Endothelial cell of umbilical vein (primary cell): ENCODE measurements at regions not wholly inside any gene's neighbourhood (a gene's known extent, or its start where the extent isn't known, plus 50 kb on each side); places are given as distances from the start of the nearest gene placed in this dataset.

Experiments
- BruUV-seq: library from RNA; stranded (reverse); fragments of 400-500 nt; replicated peaks from 2 replicates; lab custom pipeline; 2021; lab: Mats Ljungman, UMichigan
- CTCF ChIA-PET: fragments of 300-600, 350-600 bp; sonication (Branson Sonifier 250); formaldehyde crosslinking; loops from one replicate; lab custom pipeline; 2021; ENCODE audit warnings: antibody characterized with exemption, inconsistent platforms; lab: Charles Lee
- POLR2A ChIA-PET: fragments of 300-600, 350-600 bp; sonication (Branson Sonifier 250); formaldehyde crosslinking; loops from one replicate; lab custom pipeline; 2021; ENCODE audit warnings: antibody characterized with exemption, inconsistent platforms; lab: Charles Lee
- DNase-seq: peaks from one replicate; pipeline ENCODE4 v3.0.0-alpha.2; 2011; ENCODE audit warnings: low read depth, low spot score
- FAIRE-seq: peaks from 2 replicates; lab custom pipeline; 2011; peaks lifted over from hg19 to GRCh38; lab: Jason Lieb, UNC
- H2AFZ ChIP-seq: 2 replicates; pipeline ENCODE4 v1.6.0; 2012; ENCODE audit warnings: low read depth, low read length, control low read depth, inconsistent platforms
- H3K27ac ChIP-seq: 2 replicates; pipeline ENCODE4 v1.5.1; 2011; ENCODE audit warnings: low read depth, mild to moderate bottlenecking, control low read depth, low read length, moderate library complexity; ENCODE audit not compliant: insufficient read depth
- H3K27me3 ChIP-seq, 2 experiments: 2 replicates each; pipeline versions ENCODE4 v1.6.0 to v1.6.1; 2011; ENCODE audit warnings: low read length in 2 of 2, mixed read lengths in 1 of 2; ENCODE audit not compliant: control insufficient read depth in 2 of 2, insufficient read depth in 2 of 2
- H3K36me3 ChIP-seq, 2 experiments: 2 replicates in 1 of 2; 3 replicates in 1 of 2; pipeline ENCODE4 v1.5.1; 2011; ENCODE audit warnings: low read length in 2 of 2, mild to moderate bottlenecking in 1 of 2, moderate library complexity in 1 of 2; ENCODE audit not compliant: control insufficient read depth in 2 of 2, insufficient read depth in 2 of 2; ENCODE audit errors: extremely low read depth in 1 of 2
- H3K4me1 ChIP-seq: 3 replicates; pipeline ENCODE4 v1.5.1; 2011; ENCODE audit warnings: mild to moderate bottlenecking, low read length; ENCODE audit not compliant: control insufficient read depth, insufficient read depth; ENCODE audit errors: extremely low read depth
- H3K4me2 ChIP-seq: 2 replicates; pipeline ENCODE4 v1.6.1; 2011; ENCODE audit warnings: low read length, control low read depth, mixed read lengths; ENCODE audit not compliant: insufficient read depth
- H3K4me3 ChIP-seq, 3 experiments: fragments of 200-600 bp in 1 of 3; sonication (generic), shearing (Covaris generic) in 1 of 3; replicated peaks in 1 of 3; 2 replicates each; pipeline ENCODE4 v1.5.1; 2011 to 2016; ENCODE audit warnings: control low read depth in 3 of 3, low read length in 3 of 3, mild to moderate bottlenecking in 2 of 3, inconsistent platforms in 1 of 3, low read depth in 1 of 3, moderate library complexity in 1 of 3; ENCODE audit not compliant: insufficient read depth in 1 of 3
- H3K79me2 ChIP-seq: 2 replicates; pipeline ENCODE4 v1.6.0; 2012; ENCODE audit warnings: low read length, inconsistent platforms; ENCODE audit not compliant: control insufficient read depth, insufficient read depth
- H3K9ac ChIP-seq: replicated peaks from 2 replicates; pipeline ENCODE3; 2011; ENCODE audit warnings: low read length, control low read depth; ENCODE audit not compliant: insufficient read depth; ENCODE audit errors: extremely low read depth
- H3K9me1 ChIP-seq: replicated peaks from 3 replicates; pipeline ENCODE4 v1.6.0; 2011; ENCODE audit warnings: mild to moderate bottlenecking, low read length; ENCODE audit not compliant: control insufficient read depth, insufficient read depth; ENCODE audit errors: extremely low read depth
- H3K9me3 ChIP-seq: replicated peaks from 2 replicates; pipeline ENCODE4 v1.5.1; 2012; ENCODE audit warnings: low read length, inconsistent platforms; ENCODE audit not compliant: control insufficient read depth, insufficient read depth
- H4K20me1 ChIP-seq: replicated peaks from 2 replicates; pipeline ENCODE3; 2011; ENCODE audit warnings: mild to moderate bottlenecking, low read length; ENCODE audit not compliant: control insufficient read depth, insufficient read depth; ENCODE audit errors: extremely low read depth
- EZH2 ChIP-seq: IDR thresholded peaks from 2 replicates; pipeline ENCODE4 v1.6.1; 2012; ENCODE audit warnings: borderline replicate concordance, low read depth, mild to moderate bottlenecking, moderate library complexity, low read length, inconsistent platforms; ENCODE audit not compliant: severe bottlenecking
- FOS ChIP-seq: IDR thresholded peaks from 2 replicates; pipeline ENCODE4 v1.6.1; 2011; ENCODE audit warnings: mild to moderate bottlenecking, low read length, moderate library complexity, borderline replicate concordance; ENCODE audit not compliant: insufficient read depth
- GATA2 ChIP-seq: IDR thresholded peaks from 2 replicates; pipeline ENCODE4 v1.7.0; 2011; ENCODE audit warnings: low read depth, mild to moderate bottlenecking, moderate library complexity, mixed read lengths, low read length; ENCODE audit not compliant: insufficient read length, insufficient read depth
- JUN ChIP-seq: IDR thresholded peaks from 2 replicates; pipeline ENCODE4 v1.6.1; 2011; ENCODE audit warnings: borderline replicate concordance, low read depth; ENCODE audit not compliant: insufficient read length, insufficient read depth
- MYC ChIP-seq: IDR thresholded peaks from one replicate; pipeline ENCODE4 v1.6.1; 2011; ENCODE audit warnings: mild to moderate bottlenecking, low read depth, low read length
- POLR2A ChIP-seq: IDR thresholded peaks from 2 replicates; pipeline ENCODE4 v1.6.1; 2012; ENCODE audit warnings: low read depth, mild to moderate bottlenecking, control low read depth, low read length
- POLR2AphosphoS5 ChIP-seq: IDR thresholded peaks from 2 replicates; pipeline ENCODE4 v1.6.1; 2012; ENCODE audit warnings: low read depth, mild to moderate bottlenecking, control low read depth, low read length, moderate library complexity; ENCODE audit not compliant: insufficient read depth
- dilution Hi-C: fragments of 300-500 bp; cut with MboI; formaldehyde crosslinking; loops from one replicate; pipeline ENCODE4 v1.15.0; 2019; ENCODE audit warnings: low sequenced_read_pairs; ENCODE audit not compliant: extremely low pct_ligation_motif_present
- intact Hi-C: fragments of 100-400 bp; cut with micrococcal nuclease; formaldehyde crosslinking; loops from one replicate; pipeline ENCODE4 v1.10.0; 2022
- TF ChIP-seq, protein P1 (sequence below): IDR thresholded peaks from 2 replicates; pipeline ENCODE4 v1.6.1; 2011; ENCODE audit not compliant: insufficient read depth, insufficient read length
- TF ChIP-seq, protein P2 (sequence below), 2 donors: IDR thresholded peaks; 1 replicate in 1 of 2; 2 replicates in 1 of 2; pipeline ENCODE4 v1.5.1; 2011; ENCODE audit warnings: low read length in 2 of 2, mild to moderate bottlenecking in 2 of 2, moderate library complexity in 2 of 2, control low read depth in 1 of 2, inconsistent platforms in 1 of 2, low read depth in 1 of 2; ENCODE audit not compliant: insufficient read depth in 1 of 2; ENCODE audit errors: extremely low read depth in 1 of 2

GRCh38 chr6:92216717-92217116 is 1202.6 kb downstream of the EPHA7 start:
- Histone ChIP-seq H4K20me1 (no peaks in the 10 kb centered on the region), H3K4me1 (no peaks in the 10 kb centered on the region), H3K4me3 (no peak overlapping the region), H3K27me3 (no peaks in the 10 kb centered on the region), H3K9me1 (no peaks in the 10 kb centered on the region), H3K36me3 (no peaks in the 10 kb centered on the region), H3K9ac (no peak overlapping the region), H3K4me2 (no peak overlapping the region), H3K27ac (no peak overlapping the region), H3K9me3 (no peaks in the 10 kb centered on the region), H2AFZ (no peak overlapping the region), H3K79me2 (no peaks in the 10 kb centered on the region)
- DNase-seq: no peak
- FAIRE-seq: no peak
- ChIA-PET POLR2A (no interaction called here), CTCF (no interaction called here)
- TF ChIP-seq JUN: no peak
- TF ChIP-seq POLR2AphosphoS5: no peak
- no peak for TF ChIP-seq EZH2
- TF ChIP-seq, protein P1, sequence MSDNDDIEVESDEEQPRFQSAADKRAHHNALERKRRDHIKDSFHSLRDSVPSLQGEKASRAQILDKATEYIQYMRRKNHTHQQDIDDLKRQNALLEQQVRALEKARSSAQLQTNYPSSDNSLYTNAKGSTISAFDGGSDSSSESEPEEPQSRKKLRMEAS: no peak
- no peak for TF ChIP-seq MYC
- TF ChIP-seq, protein P2, sequence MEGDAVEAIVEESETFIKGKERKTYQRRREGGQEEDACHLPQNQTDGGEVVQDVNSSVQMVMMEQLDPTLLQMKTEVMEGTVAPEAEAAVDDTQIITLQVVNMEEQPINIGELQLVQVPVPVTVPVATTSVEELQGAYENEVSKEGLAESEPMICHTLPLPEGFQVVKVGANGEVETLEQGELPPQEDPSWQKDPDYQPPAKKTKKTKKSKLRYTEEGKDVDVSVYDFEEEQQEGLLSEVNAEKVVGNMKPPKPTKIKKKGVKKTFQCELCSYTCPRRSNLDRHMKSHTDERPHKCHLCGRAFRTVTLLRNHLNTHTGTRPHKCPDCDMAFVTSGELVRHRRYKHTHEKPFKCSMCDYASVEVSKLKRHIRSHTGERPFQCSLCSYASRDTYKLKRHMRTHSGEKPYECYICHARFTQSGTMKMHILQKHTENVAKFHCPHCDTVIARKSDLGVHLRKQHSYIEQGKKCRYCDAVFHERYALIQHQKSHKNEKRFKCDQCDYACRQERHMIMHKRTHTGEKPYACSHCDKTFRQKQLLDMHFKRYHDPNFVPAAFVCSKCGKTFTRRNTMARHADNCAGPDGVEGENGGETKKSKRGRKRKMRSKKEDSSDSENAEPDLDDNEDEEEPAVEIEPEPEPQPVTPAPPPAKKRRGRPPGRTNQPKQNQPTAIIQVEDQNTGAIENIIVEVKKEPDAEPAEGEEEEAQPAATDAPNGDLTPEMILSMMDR (IDR thresholded peaks at IDR 0.05; ENCODE audit: extremely low read depth in 1 of 2, insufficient read depth in 1 of 2, low read depth in 1 of 2, low read length in 2 of 2): no peak
- TF ChIP-seq FOS: no peak
- no peak for TF ChIP-seq POLR2A
- no peak for TF ChIP-seq GATA2
- intact Hi-C loops (no loop called here), dilution Hi-C loops (no loop called here)
- no TSS peak for BruUV-seq
